GM12878 (cell line): ENCODE measurements at regions not wholly inside any gene's neighbourhood (a gene's known extent, or its start where the extent isn't known, plus 50 kb on each side); places are given as distances from the start of the nearest gene placed in this dataset.
A peak's percentile ranks its signal among the peaks of the same experiment; 100 is the strongest.

ENCODE experiments used
- ATAC-seq: fragments of 200-7000 bp; cut with Tn5 transposase; 3 replicates; pipeline ENCODE4 v1.9.1; 2020; ENCODE audit warnings: mild to moderate bottlenecking, moderate library complexity
- BruUV-seq: library from RNA; stranded (reverse); fragments of 400-500 nt; replicated peaks from 2 replicates; lab custom pipeline; 2021; lab: Mats Ljungman, UMichigan
- CTCF ChIA-PET: fragments of 300-600 bp; sonication (Branson Sonifier 250); formaldehyde crosslinking; extraction: SDS; loops from one replicate; lab custom pipeline; 2021; ENCODE audit warnings: inconsistent platforms; lab: Yijun Ruan, JAX
- POLR2A ChIA-PET: fragments of 350-600 bp; formaldehyde crosslinking; extraction: SDS; loops from one replicate; lab custom pipeline; 2021; ENCODE audit warnings: inconsistent platforms; lab: Charles Lee
- RAD21 ChIA-PET: fragments of 300-600 bp; sonication (Branson Sonifier 250); formaldehyde crosslinking; loops from one replicate; lab custom pipeline; 2023; ENCODE audit warnings: antibody characterized with exemption; ENCODE audit not compliant: unreplicated experiment; lab: Charles Lee
- SMC1A ChIA-PET: fragments of 300-600 bp; sonication (Branson Sonifier 250); formaldehyde crosslinking; loops from one replicate; lab custom pipeline; 2023; ENCODE audit not compliant: unreplicated experiment, uncharacterized antibody; lab: Charles Lee
- DNase-seq: peaks from one replicate; pipeline ENCODE4 v3.0.0-alpha.2; 2011; ENCODE audit warnings: low read depth, low spot score
- FAIRE-seq: peaks from 3 replicates; lab custom pipeline; 2011; peaks lifted over from hg19 to GRCh38; lab: Jason Lieb, UNC
- H2AFZ ChIP-seq: 2 replicates; pipeline ENCODE4 v1.6.0; 2011; ENCODE audit warnings: low read depth, low read length, control low read depth; ENCODE audit not compliant: control insufficient read depth
- H3K27ac ChIP-seq: 2 replicates; pipeline ENCODE4 v1.5.1; 2011; ENCODE audit warnings: control low read depth; ENCODE audit not compliant: control insufficient read depth, insufficient read depth
- H3K27me3 ChIP-seq, 2 experiments: replicated peaks in 1 of 2; 2 replicates each; pipeline versions ENCODE4 v1.6.0 to v1.6.1; 2011; ENCODE audit warnings: low read length in 1 of 2; ENCODE audit not compliant: control insufficient read depth in 2 of 2, insufficient read depth in 2 of 2
- H3K36me3 ChIP-seq, 2 experiments: 2 replicates each; pipeline ENCODE4 v1.5.1; 2011; ENCODE audit warnings: low read length in 1 of 2; ENCODE audit not compliant: control insufficient read depth in 2 of 2, insufficient read depth in 2 of 2
- H3K4me1 ChIP-seq: 2 replicates; pipeline ENCODE4 v1.6.1; 2011; ENCODE audit warnings: mild to moderate bottlenecking, low read length, moderate library complexity, mixed read lengths; ENCODE audit not compliant: control insufficient read depth, insufficient read depth
- H3K4me2 ChIP-seq: 2 replicates; pipeline ENCODE4 v1.6.0; 2011; ENCODE audit warnings: control low read depth; ENCODE audit not compliant: control insufficient read depth, insufficient read depth
- H3K4me3 ChIP-seq: fragments of 200-600 bp; sonication (generic); 2 replicates; pipeline ENCODE4 v1.5.1; 2016
- H3K79me2 ChIP-seq: 2 replicates; pipeline ENCODE4 v1.6.0; 2011; ENCODE audit warnings: low read length; ENCODE audit not compliant: control insufficient read depth, insufficient read depth
- H3K9ac ChIP-seq: 2 replicates; pipeline ENCODE4 v1.8.0; 2011; ENCODE audit warnings: low read length, control low read depth, mixed read lengths; ENCODE audit not compliant: control insufficient read depth, insufficient read depth
- H3K9me3 ChIP-seq: replicated peaks from 3 replicates; pipeline ENCODE4 v1.5.1; 2011; ENCODE audit warnings: mild to moderate bottlenecking, low read length; ENCODE audit not compliant: control insufficient read depth, insufficient read depth
- H4K20me1 ChIP-seq: 2 replicates; pipeline ENCODE4 v1.6.0; 2011; ENCODE audit not compliant: control insufficient read depth, insufficient read depth
- ASH2L ChIP-seq: fragments of 300-600, 200-600 bp; sonication (generic); IDR thresholded peaks from 2 replicates; pipeline ENCODE4 v1.6.1; 2017; ENCODE audit warnings: low read depth, mild to moderate bottlenecking, borderline replicate concordance
- BCLAF1 ChIP-seq: fragments of 450-650 bp; IDR thresholded peaks from 2 replicates; pipeline ENCODE4 v1.6.1; 2017; ENCODE audit warnings: antibody characterized with exemption, mild to moderate bottlenecking, moderate library complexity
- BHLHE40 ChIP-seq, 2 experiments: fragments of 450-650 bp in 1 of 2; IDR thresholded peaks; 2 replicates each; pipeline ENCODE4 v1.6.1; 2011 to 2017; ENCODE audit warnings: low read depth in 2 of 2, borderline replicate concordance in 1 of 2, improper control_type of control experiment in 1 of 2, low read length in 1 of 2, mild to moderate bottlenecking in 1 of 2
- CBX5 ChIP-seq: sonication (generic); IDR thresholded peaks from 2 replicates; pipeline ENCODE4 v1.6.1; 2016; ENCODE audit warnings: low read depth, moderate library complexity, mild to moderate bottlenecking, inconsistent platforms
- CREM ChIP-seq: IDR thresholded peaks from 2 replicates; pipeline ENCODE4 v1.6.1; 2014; ENCODE audit warnings: antibody characterized with exemption, low read depth
- JUND ChIP-seq: IDR thresholded peaks from 2 replicates; pipeline ENCODE4 v1.6.1; 2012; ENCODE audit warnings: low read depth, mild to moderate bottlenecking, low read length, improper control_type of control experiment, moderate library complexity
- MYC ChIP-seq: IDR thresholded peaks from 2 replicates; pipeline ENCODE4 v1.6.1; 2011; ENCODE audit warnings: mild to moderate bottlenecking, low read length, moderate library complexity, inconsistent platforms; ENCODE audit not compliant: insufficient read depth, insufficient replicate concordance, insufficient read length, severe bottlenecking
- NR2F1 ChIP-seq: fragments of 450-650 bp; conservative IDR thresholded peaks from 2 replicates; pipeline ENCODE4 v1.6.1; 2017; ENCODE audit warnings: mild to moderate bottlenecking
- SMAD5 ChIP-seq: IDR thresholded peaks from 2 replicates; pipeline ENCODE4 v1.6.1; 2016; ENCODE audit warnings: antibody characterized with exemption, low read depth
- TBL1XR1 ChIP-seq: IDR thresholded peaks from 2 replicates; pipeline ENCODE4 v1.6.1; 2012; ENCODE audit warnings: low read depth, low read length, improper control_type of control experiment
- ZBED1 ChIP-seq: IDR thresholded peaks from 2 replicates; pipeline ENCODE4 v1.6.1; 2016; ENCODE audit warnings: borderline replicate concordance
- ZNF207 ChIP-seq: fragments of 450-650 bp; IDR thresholded peaks from 2 replicates; pipeline ENCODE4 v1.6.1; 2014; ENCODE audit warnings: antibody characterized with exemption, mild to moderate bottlenecking, borderline replicate concordance
- WGBS: methylation state at CpG from one replicate; pipeline ENCODE4 v1.1.6; 2016; ENCODE audit warnings: low lambda C conversion rate; ENCODE audit not compliant: insufficient replicate concordance, insufficient coverage; ENCODE audit errors: missing lambda C conversion rate; 5-methylcytosine and 5-hydroxymethylcytosine counted together
- in situ Hi-C: fragments of 300-500 bp; cut with MboI; formaldehyde crosslinking; loops from 9 replicates; pipeline ENCODE4 v1.14.3; 2018; ENCODE audit warnings: mixed read lengths
- intact Hi-C: fragments of 100-400 bp; cut with micrococcal nuclease; formaldehyde crosslinking; loops from one replicate; pipeline ENCODE4 v1.14.2; 2022; ENCODE audit not compliant: unreplicated experiment

GRCh38 chr2:106004851-106005250, 189.2 kb downstream of the UXS1 start:
- DNase-seq (no peak), FAIRE-seq (no peak), ATAC-seq (no peak)
- Histone ChIP-seq H3K4me3 (no peak overlapping the region), H3K4me2 (no peak overlapping the region), H3K36me3 (no peaks in the 10 kb centered on the region), H3K27ac (no peak overlapping the region), H3K79me2 (no peaks in the 10 kb centered on the region), H2AFZ (no peak overlapping the region), H3K9me3 (no peaks in the 10 kb centered on the region; the same call in 2 of the 3 replicates), H3K27me3 (no peaks in the 10 kb centered on the region), H3K4me1 (no peaks in the 10 kb centered on the region), H4K20me1 (no peaks in the 10 kb centered on the region), H3K9ac (no peak overlapping the region)
- WGBS, result 93% methylated on average over 1 of the region's 1 CpG
- TF ChIP-seq CBX5 (0 out of 2 replicates have a peak, but pooled peaks have one; percentile 48), NR2F1 (no peak)
- BruUV-seq, result no TSS peak
- in situ Hi-C loops (no loop called here), intact Hi-C loops (no loop called here)
- ChIA-PET CTCF (interaction anchor here (0.8 kb wide), 1 partner anchor 116 kb away, joined by 3 read pairs; no protein-coding TSS in a partner anchor), SMC1A (no interaction called here), RAD21 (no interaction called here), POLR2A (no interaction called here)

GRCh38 chr2:105999211-105999989, 194.7 kb downstream of the UXS1 start:
- Histone ChIP-seq H4K20me1 (no peaks in the 10 kb centered on the region), H3K27me3 (no peaks in the 10 kb centered on the region), H3K79me2 (no peaks in the 10 kb centered on the region), H3K27ac (no peak overlapping the region), H2AFZ (no peak overlapping the region), H3K4me1 (no peaks in the 10 kb centered on the region), H3K36me3 (no peaks in the 10 kb centered on the region), H3K9me3 (peaks cover 1% of the 10 kb centered on the region; the same call in 2 of the 3 replicates), H3K4me3 (no peak overlapping the region), H3K4me2 (no peak overlapping the region), H3K9ac (no peak overlapping the region)
- ATAC-seq, result no peak
- RAD21 ChIA-PET, result no interaction called here
- 16% methylated on average over 6 of the region's 6 CpGs for WGBS
- POLR2A ChIA-PET, result no interaction called here
- in situ Hi-C loops (no loop called here), intact Hi-C loops (no loop called here)
- DNase-seq, result no peak
- CTCF ChIA-PET, result interaction anchor here (1.1 kb wide), 1 partner anchor 8 kb away, joined by 3 read pairs; no protein-coding TSS in a partner anchor
- TF ChIP-seq MYC (no peak), CREM (no peak), SMAD5 (no peak), BHLHE40 (IDR thresholded peaks at IDR 0.05; ENCODE audit: borderline replicate concordance in 1 of 2, low read depth in 2 of 2, low read length in 1 of 2) (no peak), JUND (no peak), TBL1XR1 (no peak), BCLAF1 (no peak), ZNF207 (no peak), ASH2L (no peak), ZBED1 (no peak)
- SMC1A ChIA-PET, result interaction anchor here (0.6 kb wide), 1 partner anchor 546 kb away, joined by 3 read pairs; no protein-coding TSS in a partner anchor
- BruUV-seq, result no TSS peak
- FAIRE-seq, result no peak
